A673 (cell line): ENCODE measurements at regions not wholly inside any gene's neighbourhood (a gene's known extent, or its start where the extent isn't known, plus 50 kb on each side); places are given as distances from the start of the nearest gene placed in this dataset.
"Not testable (repeated sequence)": the region's sequence is repeated elsewhere in the genome, so short reads cannot be mapped to it uniquely, and the experiment has no call there.

Experiments used
- EZH2 ChIP-seq: fragments of 200-600 bp; sonication (generic); IDR thresholded peaks from 2 replicates; pipeline ENCODE4 v1.6.1; 2017; ENCODE audit warnings: borderline replicate concordance, low read depth, mild to moderate bottlenecking, mixed read lengths, antibody characterized with exemption, low read length; ENCODE audit not compliant: poor library complexity, severe bottlenecking
- TF ChIP-seq, protein P1 (sequence below): fragments of 300-800, 200-600 bp; sonication (generic); conservative IDR thresholded peaks from 2 replicates; pipeline ENCODE4 v1.5.1; 2017; ENCODE audit warnings: low read depth, mild to moderate bottlenecking, antibody characterized with exemption, low read length, moderate library complexity, mixed read lengths

GRCh38 chr4:189722324-189723003 lies 218.2 kb upstream of the FRG1 start:
- TF ChIP-seq, protein P1, sequence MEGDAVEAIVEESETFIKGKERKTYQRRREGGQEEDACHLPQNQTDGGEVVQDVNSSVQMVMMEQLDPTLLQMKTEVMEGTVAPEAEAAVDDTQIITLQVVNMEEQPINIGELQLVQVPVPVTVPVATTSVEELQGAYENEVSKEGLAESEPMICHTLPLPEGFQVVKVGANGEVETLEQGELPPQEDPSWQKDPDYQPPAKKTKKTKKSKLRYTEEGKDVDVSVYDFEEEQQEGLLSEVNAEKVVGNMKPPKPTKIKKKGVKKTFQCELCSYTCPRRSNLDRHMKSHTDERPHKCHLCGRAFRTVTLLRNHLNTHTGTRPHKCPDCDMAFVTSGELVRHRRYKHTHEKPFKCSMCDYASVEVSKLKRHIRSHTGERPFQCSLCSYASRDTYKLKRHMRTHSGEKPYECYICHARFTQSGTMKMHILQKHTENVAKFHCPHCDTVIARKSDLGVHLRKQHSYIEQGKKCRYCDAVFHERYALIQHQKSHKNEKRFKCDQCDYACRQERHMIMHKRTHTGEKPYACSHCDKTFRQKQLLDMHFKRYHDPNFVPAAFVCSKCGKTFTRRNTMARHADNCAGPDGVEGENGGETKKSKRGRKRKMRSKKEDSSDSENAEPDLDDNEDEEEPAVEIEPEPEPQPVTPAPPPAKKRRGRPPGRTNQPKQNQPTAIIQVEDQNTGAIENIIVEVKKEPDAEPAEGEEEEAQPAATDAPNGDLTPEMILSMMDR, result not testable (repeated sequence)
- not testable (repeated sequence) for TF ChIP-seq EZH2
